ENCODE measurements at regions not wholly inside any gene's neighbourhood (a gene's known extent, or its start where the extent isn't known, plus 50 kb on each side); places are given as distances from the start of the nearest gene placed in this dataset.

DNA sequence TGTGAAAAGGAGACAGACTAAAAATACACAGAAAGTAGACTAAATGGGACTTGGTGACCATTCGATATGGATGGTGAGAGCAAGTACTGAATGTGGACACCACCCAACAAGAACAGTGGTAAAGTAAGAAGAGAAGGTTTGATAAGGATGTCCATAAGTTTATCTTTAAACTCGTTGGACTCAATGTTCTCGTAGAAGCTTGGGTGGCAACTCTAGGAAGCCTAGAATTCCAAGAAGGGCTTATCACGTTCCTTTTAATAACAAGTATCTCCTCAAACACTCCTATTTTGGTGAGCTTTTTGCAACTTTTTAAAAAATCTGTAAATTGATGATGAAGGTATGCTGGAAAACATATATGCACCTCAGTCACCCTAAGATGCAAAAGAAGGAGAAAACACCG, 108.6 kb upstream of the CDH6 start:
- peaks cover 11% of the 10 kb centered on the region for H3K9me3 Mint-ChIP-seq (ENCODE audit: low read depth, unreplicated experiment)
- H3K4me3 Mint-ChIP-seq (ENCODE audit: low read depth, unreplicated experiment) = no peak overlapping the region
- no peak overlapping the region for H3K27ac Mint-ChIP-seq (ENCODE audit: unreplicated experiment)
- CTCF ChIA-PET = no interaction called here
- no peak for DNase-seq
- intact Hi-C loops (cut with micrococcal nuclease; ENCODE audit: unreplicated experiment) = no loop called here
- no TSS peak for BruUV-seq (replicated peaks)
- no peaks in the 10 kb centered on the region for H3K36me3 Mint-ChIP-seq (ENCODE audit: insufficient read depth, unreplicated experiment)
- TF ChIP-seq, protein P1, sequence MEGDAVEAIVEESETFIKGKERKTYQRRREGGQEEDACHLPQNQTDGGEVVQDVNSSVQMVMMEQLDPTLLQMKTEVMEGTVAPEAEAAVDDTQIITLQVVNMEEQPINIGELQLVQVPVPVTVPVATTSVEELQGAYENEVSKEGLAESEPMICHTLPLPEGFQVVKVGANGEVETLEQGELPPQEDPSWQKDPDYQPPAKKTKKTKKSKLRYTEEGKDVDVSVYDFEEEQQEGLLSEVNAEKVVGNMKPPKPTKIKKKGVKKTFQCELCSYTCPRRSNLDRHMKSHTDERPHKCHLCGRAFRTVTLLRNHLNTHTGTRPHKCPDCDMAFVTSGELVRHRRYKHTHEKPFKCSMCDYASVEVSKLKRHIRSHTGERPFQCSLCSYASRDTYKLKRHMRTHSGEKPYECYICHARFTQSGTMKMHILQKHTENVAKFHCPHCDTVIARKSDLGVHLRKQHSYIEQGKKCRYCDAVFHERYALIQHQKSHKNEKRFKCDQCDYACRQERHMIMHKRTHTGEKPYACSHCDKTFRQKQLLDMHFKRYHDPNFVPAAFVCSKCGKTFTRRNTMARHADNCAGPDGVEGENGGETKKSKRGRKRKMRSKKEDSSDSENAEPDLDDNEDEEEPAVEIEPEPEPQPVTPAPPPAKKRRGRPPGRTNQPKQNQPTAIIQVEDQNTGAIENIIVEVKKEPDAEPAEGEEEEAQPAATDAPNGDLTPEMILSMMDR (IDR thresholded peaks at IDR 0.05; ENCODE audit: unreplicated experiment) = no peak
- H3K4me1 Mint-ChIP-seq (ENCODE audit: low read depth, unreplicated experiment) = no peaks in the 10 kb centered on the region
- H3K27me3 Mint-ChIP-seq (ENCODE audit: unreplicated experiment) = no peaks in the 10 kb centered on the region

DNA sequence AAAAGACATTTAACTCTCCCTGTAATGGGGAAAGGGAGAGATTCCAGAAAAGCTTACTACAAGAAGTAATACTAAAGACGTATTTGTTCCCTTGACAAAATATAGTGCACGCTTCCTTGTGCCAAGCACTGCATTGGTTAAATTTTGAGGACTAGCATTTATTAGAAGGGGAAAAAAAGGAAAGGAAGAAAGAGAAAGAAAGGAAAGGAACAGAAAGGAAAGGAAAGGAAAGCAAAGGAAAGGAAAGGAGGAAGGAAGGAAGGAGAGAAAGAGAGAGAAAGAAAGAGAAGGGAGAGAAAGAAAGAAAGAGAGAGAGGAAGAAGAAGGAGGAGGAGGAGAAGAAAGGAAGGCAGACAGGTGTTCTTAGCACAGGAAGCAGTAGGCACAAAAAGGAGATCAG, 110.1 kb upstream of the CDH6 start:
- Mint-ChIP-seq H3K4me3 (ENCODE audit: low read depth, unreplicated experiment) (no peak overlapping the region), H3K9me3 (ENCODE audit: low read depth, unreplicated experiment) (peaks cover 6% of the 10 kb centered on the region), H3K36me3 (ENCODE audit: insufficient read depth, unreplicated experiment) (no peaks in the 10 kb centered on the region), H3K27me3 (ENCODE audit: unreplicated experiment) (no peaks in the 10 kb centered on the region), H3K4me1 (ENCODE audit: low read depth, unreplicated experiment) (no peaks in the 10 kb centered on the region), H3K27ac (ENCODE audit: unreplicated experiment) (no peak overlapping the region)
- intact Hi-C loops (cut with micrococcal nuclease; ENCODE audit: unreplicated experiment) = no loop called here
- DNase-seq = no peak
- no TSS peak for BruUV-seq (replicated peaks)
- CTCF ChIA-PET = no interaction called here
- TF ChIP-seq, protein P1 (IDR thresholded peaks at IDR 0.05; ENCODE audit: unreplicated experiment) = no peak

DNA sequence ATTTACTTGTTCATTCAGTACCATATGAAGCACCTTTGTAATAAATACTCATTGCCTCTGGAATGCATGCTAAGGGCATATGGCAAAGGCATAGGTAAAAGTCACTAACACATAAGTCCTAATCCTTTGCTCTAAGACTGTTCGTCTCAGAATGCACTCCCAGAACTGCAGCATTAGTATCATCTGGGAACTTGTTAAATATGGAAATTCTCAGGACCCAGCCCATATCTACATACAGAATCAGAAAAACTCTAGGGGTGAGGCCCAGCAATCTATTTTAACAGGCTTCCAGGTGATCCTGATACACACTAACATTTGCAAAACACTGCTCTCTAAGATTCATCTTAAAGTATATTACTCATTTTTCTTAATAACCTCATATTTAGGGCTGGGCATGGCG, 113.8 kb upstream of the CDH6 start:
- Mint-ChIP-seq H3K9me3 (ENCODE audit: low read depth, unreplicated experiment) (peaks cover 12% of the 10 kb centered on the region), H3K4me1 (ENCODE audit: low read depth, unreplicated experiment) (no peaks in the 10 kb centered on the region), H3K4me3 (ENCODE audit: low read depth, unreplicated experiment) (no peak overlapping the region), H3K27ac (ENCODE audit: unreplicated experiment) (no peak overlapping the region), H3K36me3 (ENCODE audit: insufficient read depth, unreplicated experiment) (no peaks in the 10 kb centered on the region), H3K27me3 (ENCODE audit: unreplicated experiment) (no peaks in the 10 kb centered on the region)
- BruUV-seq (replicated peaks) = no TSS peak
- no peak for DNase-seq
- TF ChIP-seq, protein P1 (IDR thresholded peaks at IDR 0.05; ENCODE audit: unreplicated experiment) = no peak
- intact Hi-C loops (cut with micrococcal nuclease; ENCODE audit: unreplicated experiment) = no loop called here
- CTCF ChIA-PET = no interaction called here

DNA sequence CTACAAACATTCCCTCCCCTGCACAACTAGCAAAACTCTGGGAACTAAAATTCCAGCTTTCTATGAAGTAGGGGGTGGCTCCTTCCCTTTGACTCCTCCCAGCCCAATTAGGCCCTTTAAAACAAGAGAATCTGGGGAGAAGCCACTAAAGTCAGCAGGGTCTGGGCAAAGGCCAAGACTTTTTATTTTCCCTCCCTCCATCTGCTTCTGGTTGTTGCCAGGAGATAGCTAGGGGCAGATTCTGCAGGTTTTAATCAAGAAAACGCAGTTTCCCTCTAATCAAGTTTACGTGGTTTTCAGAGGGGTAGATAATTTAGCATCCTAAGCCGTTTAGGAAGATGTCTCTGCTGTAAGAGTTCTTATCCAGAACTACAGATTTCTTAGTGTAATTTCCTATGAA, 114.5 kb upstream of the CDH6 start:
- Mint-ChIP-seq H3K27me3 (ENCODE audit: unreplicated experiment) (no peaks in the 10 kb centered on the region), H3K4me3 (ENCODE audit: low read depth, unreplicated experiment) (no peak overlapping the region), H3K27ac (ENCODE audit: unreplicated experiment) (no peak overlapping the region), H3K36me3 (ENCODE audit: insufficient read depth, unreplicated experiment) (no peaks in the 10 kb centered on the region), H3K4me1 (ENCODE audit: low read depth, unreplicated experiment) (no peaks in the 10 kb centered on the region), H3K9me3 (ENCODE audit: low read depth, unreplicated experiment) (peaks cover 12% of the 10 kb centered on the region)
- no TSS peak for BruUV-seq (replicated peaks)
- TF ChIP-seq, protein P1 (IDR thresholded peaks at IDR 0.05; ENCODE audit: unreplicated experiment) = no peak
- no peak for DNase-seq
- intact Hi-C loops (cut with micrococcal nuclease; ENCODE audit: unreplicated experiment) = no loop called here
- CTCF ChIA-PET = no interaction called here

DNA sequence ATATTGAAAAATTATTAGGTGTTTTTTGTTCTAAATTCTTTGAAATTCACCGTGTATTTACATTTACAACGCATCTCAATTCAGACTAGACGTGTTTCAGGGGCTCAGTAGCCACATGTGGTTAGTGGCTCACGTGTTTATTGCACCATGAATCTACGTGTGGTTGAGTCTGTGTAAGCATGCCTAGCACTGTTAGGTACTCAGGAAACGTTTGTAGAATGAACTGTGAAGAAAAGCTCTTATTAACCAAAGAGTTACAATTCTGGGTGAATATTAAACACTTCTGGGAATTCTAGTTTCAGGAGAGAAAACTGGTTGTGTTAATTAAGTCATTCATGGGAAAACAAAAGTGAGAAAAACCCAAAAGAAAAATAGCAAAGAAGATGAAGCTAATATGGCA, 117.5 kb upstream of the CDH6 start:
- TF ChIP-seq, protein P1 (IDR thresholded peaks at IDR 0.05; ENCODE audit: unreplicated experiment) = no peak
- intact Hi-C loops (cut with micrococcal nuclease; ENCODE audit: unreplicated experiment) = no loop called here
- DNase-seq = no peak
- BruUV-seq (replicated peaks) = no TSS peak
- peaks cover 9% of the 10 kb centered on the region for H3K9me3 Mint-ChIP-seq (ENCODE audit: low read depth, unreplicated experiment)
- no peak overlapping the region for H3K27ac Mint-ChIP-seq (ENCODE audit: unreplicated experiment)
- no peaks in the 10 kb centered on the region for H3K36me3 Mint-ChIP-seq (ENCODE audit: insufficient read depth, unreplicated experiment)
- CTCF ChIA-PET = no interaction called here
- no peaks in the 10 kb centered on the region for H3K27me3 Mint-ChIP-seq (ENCODE audit: unreplicated experiment)
- H3K4me3 Mint-ChIP-seq (ENCODE audit: low read depth, unreplicated experiment) = no peak overlapping the region
- H3K4me1 Mint-ChIP-seq (ENCODE audit: low read depth, unreplicated experiment) = no peaks in the 10 kb centered on the region
